ENCODE measurements at regions not wholly inside any gene's neighbourhood (a gene's known extent, or its start where the extent isn't known, plus 50 kb on each side); places are given as distances from the start of the nearest gene placed in this dataset.

GRCh38 chr10:78250313-78251015, 216.8 kb downstream of the RPS24 start:
- no peak for DNase-seq

DNA sequence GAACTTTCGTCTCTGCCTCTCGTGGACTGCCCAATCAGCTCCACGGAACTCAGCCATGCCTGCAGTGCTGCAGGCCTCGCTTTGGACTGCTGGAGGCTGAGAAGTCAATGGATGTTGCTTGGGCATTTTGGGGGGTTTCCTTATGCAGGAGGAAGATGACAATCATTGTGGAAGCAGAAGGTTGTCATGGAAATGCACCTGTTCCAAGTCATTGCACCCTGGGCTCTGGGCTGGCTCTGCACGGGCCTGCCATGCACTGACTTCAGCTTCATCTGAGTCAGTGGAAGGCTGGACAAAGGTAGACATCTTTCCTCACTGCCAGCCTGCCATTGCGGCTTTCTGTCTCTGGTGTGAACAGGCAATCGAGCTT, 217.3 kb downstream of the RPS24 start:
- no peak for DNase-seq

- no peak for DNase-seq
Measured at GRCh38 chr10:78252286-78252685, 218.6 kb downstream of the RPS24 start.

DNA sequence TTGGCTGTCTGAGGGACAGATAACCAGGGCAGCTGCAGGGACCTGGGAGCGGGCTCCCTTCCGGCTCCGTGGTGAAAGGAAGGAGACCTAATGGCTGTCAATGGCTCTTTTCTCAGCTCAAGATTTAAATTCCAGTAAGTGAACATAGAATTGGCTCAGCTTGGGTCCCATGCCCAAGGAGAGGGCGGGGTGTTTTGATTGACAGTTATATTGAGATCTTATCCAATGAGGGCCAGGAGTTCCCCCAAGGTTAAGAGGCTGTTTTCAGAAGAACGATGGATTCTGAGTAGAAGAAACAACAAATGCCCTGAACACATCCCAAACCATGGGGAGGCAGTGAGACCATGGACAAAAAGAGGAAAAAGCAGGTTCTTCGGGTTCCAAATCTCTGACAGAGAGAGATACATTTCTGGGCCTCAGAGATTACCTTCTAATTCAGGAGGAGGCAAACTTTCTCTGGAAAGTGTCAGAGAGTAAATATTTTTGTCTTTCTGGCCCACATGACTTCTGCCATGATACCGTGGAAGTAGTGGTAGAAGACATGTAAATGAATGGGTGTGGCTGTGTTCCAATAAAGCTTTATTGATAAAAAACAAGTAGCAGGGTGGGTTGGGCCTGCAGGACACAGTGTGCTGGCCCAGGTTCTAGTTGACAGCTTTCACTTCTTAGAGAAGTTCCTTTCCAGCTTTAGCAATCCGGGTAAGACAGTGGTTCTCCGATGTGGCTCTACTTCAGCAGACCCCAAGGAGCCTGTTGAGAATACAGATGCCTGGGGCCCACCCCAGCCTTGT, 219.6 kb downstream of the RPS24 start:
- no peak for DNase-seq

DNA sequence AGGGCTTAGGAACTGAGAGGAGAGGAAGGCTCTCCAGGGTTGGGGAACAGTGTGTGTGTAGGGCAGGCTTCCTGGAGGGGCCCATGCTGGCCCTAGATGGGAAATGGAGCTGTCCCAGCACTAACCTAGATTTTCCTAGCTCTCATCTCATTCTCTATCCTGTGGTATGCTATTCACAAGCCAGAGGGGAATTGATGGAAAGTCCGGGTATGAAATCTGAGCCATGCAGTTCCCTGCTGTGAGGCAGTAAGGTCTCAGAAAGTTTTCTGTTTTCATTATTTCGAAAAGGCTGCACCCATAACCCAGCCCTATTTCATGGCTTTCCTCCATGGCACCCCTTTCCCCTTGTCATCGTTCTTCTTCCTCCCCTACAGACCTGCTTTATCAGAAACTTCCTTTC, 220.3 kb downstream of the RPS24 start:
- no peak for DNase-seq

- no peak for DNase-seq
Measured at GRCh38 chr10:78255214-78255613, 221.6 kb downstream of the RPS24 start.

GRCh38 chr10:78255796-78256638, 222.4 kb downstream of the RPS24 start:
- DNase-seq = no peak

DNA sequence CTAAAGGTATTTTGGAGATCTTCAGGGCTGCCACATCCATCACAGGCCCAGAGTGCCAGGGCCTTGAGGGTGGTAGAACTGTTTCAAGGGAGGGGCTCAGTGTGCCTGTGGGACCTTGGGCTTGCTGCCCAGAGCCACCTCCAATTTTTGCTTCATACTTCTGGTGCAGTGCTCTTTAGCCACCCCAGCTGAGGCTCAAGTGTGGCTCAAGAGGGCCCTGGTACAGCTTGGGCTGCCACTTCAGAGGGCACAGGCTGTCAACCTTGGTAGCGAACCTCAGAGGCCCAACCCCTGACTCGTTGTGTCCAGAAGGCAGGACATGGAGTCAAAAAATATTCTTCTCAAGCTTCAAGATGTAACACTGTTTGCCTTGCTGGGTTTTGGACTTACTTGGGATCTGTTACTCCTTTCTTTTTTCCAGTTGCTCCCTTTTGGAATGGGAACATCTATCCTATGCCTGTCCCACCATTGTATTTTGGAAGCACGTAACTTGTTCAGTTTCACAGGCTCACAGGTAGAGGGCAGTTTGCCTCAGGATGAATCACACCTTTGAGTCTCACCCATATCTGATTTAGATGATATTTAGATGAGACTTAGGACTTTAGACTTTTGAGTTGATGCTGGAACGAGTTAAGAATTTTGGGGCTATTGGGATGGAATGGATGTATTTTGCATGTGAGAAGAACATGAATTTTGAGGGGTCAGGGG, 224.8 kb downstream of the RPS24 start:
- peak in 1 of 6 experiments; percentile 6 for DNase-seq

GRCh38 chr10:78259391-78259790, 225.7 kb downstream of the RPS24 start:
- DNase-seq = no peak

DNA sequence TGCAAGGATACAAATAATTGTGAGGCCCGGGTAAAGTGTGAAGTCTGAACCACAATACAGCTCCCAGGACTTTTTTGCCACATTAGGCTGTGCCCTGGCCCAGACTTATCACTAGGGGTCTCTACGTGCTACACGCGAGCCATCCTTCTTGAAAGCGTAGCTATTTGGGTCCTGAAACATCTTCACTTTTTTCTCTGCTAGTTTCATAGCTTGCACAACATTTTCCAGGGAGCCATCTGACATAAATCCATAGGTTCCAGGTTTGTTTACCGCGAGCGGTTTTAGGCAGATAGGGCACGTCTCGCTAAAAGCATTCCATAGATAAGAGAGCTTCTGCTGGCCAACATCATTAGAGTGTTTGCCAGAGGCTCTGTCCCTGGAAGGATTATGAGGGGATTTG, 226.5 kb downstream of the RPS24 start:
- no peak for DNase-seq

GRCh38 chr10:78260680-78261079, 227.0 kb downstream of the RPS24 start:
- DNase-seq = no peak

DNA sequence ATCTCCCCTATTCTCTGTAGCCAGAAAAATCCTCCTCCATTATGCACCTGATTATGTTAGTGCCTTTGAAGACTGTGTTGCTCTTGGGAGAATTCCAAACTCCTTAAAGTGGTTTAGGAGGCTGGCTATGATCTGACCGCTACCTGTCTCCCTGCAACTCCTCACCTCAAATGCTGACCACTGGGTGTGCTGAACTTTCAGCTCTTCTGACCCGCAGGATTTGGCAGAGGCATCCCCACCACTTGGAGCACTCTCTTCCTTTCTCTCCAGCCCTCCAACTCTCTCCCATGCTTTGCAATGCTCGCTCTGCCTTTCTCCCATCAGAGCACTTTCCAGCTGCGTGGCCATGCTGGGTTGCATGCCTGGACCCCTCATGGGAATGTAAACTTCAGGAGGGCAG, 227.6 kb downstream of the RPS24 start:
- no peak for DNase-seq

DNA sequence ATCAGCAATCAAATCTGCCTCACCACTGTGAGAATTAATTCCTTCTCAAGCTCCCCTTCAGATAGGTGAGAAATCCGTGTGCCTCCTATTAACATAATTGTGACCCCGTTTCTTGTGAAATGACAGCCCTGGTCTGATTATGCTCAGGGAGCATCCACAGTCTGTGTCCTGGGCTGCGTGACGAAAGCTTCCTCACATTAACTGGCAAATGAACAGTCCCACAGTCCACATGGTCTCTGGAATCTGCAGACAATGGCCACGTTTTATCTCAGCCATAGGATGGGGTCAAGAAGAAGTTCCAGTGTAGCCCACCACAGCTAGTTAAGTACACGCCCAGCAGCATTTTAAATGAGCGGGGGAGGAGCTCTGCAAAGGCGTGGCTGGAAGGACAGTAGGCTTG, 229.2 kb downstream of the RPS24 start:
- DNase-seq = no peak

DNA sequence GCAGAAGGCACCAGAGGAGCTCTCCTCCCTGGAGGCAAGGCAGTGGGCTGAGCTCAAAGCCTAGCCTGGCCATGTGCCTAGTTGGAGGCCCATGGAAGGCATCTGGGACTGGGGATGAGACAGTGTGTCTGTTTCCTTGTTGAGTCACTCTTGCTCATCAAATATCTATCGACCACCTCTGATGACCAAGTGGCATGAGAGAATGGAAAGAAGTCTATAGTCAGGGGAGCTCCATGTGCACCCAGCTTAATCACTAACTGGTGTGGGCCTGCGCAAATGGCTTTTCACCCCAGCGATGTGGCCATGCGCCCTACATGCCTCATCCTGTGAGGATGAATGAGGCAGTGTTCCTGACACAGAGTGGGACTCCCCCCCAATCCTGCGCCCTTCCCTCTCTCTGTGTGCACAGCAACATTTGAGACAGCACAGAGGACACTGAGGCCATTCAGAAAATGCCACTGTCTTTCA, 229.9 kb downstream of the RPS24 start:
- DNase-seq = no peak

DNA sequence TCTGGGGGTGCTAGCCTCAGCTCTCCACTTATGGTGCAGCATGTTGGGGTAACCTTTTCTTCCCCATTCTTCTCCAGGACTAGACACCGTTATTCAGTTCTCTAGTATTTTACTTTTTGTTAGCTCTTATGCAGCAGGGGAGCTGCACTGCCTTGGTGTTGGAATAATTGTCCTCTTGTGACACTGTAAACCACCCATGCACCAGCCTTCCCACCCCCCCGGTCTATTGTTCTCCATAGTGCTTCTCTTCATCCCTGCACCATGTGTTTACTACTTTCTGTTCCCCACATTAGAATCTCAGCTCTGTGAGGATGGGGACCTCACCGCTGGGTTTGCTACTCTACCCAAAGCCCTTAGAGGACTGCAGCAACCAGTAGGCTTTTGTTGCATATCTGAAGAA, 230.7 kb downstream of the RPS24 start:
- no peak for DNase-seq

GRCh38 chr10:78266741-78267469, 233.2 kb downstream of the RPS24 start:
- DNase-seq = no peak

DNA sequence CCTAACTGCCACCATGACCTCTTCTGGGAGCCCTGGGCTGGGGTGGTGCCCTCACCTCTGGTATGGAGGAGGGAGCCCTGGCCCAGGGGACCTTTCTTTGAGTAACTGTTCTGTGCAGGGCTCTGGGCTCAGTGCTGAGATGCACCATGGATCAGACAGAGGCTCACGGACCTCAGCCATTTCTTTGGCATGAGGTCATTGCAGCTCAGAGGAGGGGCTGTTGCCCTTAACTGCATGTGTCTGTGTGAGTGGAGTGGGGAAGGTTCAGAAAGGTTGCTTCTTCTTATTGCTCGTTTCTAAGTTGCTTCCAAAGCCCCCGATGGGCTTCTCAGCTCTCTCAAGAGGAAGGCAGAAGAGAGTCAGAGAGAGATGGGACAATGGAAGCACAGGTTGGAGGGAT, 233.9 kb downstream of the RPS24 start:
- no peak for DNase-seq

- no peak for DNase-seq
Measured at GRCh38 chr10:78269060-78269459, 235.4 kb downstream of the RPS24 start.

DNA sequence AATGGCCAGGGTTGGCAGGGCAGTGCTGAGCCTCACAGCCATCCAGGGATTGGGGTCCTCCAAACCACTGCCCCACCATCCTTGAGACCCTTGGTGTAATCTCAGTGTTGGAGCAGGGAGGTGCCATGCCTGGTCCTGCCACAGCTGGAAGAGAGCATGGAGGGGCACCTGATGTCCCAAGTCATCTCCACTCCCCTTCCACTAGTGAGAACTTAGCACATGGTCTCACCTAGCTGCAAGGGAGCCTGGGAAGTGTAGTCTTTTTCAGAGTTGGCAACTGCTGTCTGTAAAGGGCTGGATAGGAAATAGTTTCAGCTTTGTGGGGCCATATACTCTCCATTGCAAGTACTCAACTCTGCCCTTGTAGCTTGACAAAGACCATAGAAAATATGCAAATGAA, 238.7 kb downstream of the RPS24 start:
- no peak for DNase-seq

DNA sequence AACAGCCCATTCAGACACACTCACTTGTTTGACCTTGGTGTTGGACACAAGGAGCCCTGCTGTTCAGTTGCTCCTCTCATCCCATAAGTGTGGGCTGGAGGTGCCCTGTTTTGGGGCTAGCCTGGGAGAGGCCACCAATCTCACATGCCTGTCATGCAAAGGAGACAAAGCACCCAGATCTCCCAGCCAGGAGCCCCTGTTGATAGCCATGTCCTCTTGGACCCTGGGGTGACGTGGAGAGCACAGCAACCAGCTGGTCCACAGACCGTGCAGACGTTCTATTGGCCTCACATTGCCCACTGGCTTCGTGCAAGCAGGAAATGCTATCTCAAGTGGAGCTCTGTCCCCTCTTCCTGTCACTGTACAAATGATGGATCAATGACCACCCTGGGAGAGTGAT, 240.8 kb downstream of the RPS24 start:
- DNase-seq = no peak

- DNase-seq = no peak
Measured at GRCh38 chr10:78276139-78276538, 242.5 kb downstream of the RPS24 start.
